GM19395 (cell line): ENCODE measurements at regions not wholly inside any gene's neighbourhood (a gene's known extent, or its start where the extent isn't known, plus 50 kb on each side); places are given as distances from the start of the nearest gene placed in this dataset.
A peak's percentile ranks its signal among the peaks of the same experiment; 100 is the strongest.
"Not testable (repeated sequence)": the region's sequence is repeated elsewhere in the genome, so short reads cannot be mapped to it uniquely, and the experiment has no call there.

Source experiments
- ATAC-seq: cut with Tn5 transposase; IDR thresholded peaks from one replicate; pipeline ENCODE4 v1.9.1; 2021; ENCODE audit warnings: mild to moderate bottlenecking, moderate library complexity; ENCODE audit not compliant: unreplicated experiment

- ATAC-seq: no peak
Measured at GRCh38 chr5:86127696-86128095, 490.0 kb upstream of the COX7C start.

- no peak for ATAC-seq
Measured at GRCh38 chr5:86129009-86129408, 488.7 kb upstream of the COX7C start.

- ATAC-seq: no peak
Measured at GRCh38 chr5:86137297-86137696, 480.4 kb upstream of the COX7C start.

- ATAC-seq: no peak
Measured at GRCh38 chr5:86143837-86144236, 473.9 kb upstream of the COX7C start.

GRCh38 chr5:86152988-86153560 lies 464.7 kb upstream of the COX7C start:
- ATAC-seq: no peak

GRCh38 chr5:86155796-86156195 lies 461.9 kb upstream of the COX7C start:
- no peak for ATAC-seq

- ATAC-seq: no peak
Measured at GRCh38 chr5:86170194-86170593, 447.5 kb upstream of the COX7C start.

GRCh38 chr5:86175224-86175623 lies 442.5 kb upstream of the COX7C start:
- ATAC-seq: peak; percentile 83

- ATAC-seq: no peak
Measured at GRCh38 chr5:86199287-86199686, 418.5 kb upstream of the COX7C start.

GRCh38 chr5:86228147-86228546 lies 389.6 kb upstream of the COX7C start:
- ATAC-seq: no peak

GRCh38 chr5:86232246-86232645 lies 385.5 kb upstream of the COX7C start:
- ATAC-seq: no peak

- ATAC-seq: no peak
Measured at GRCh38 chr5:86244153-86244552, 373.6 kb upstream of the COX7C start.

GRCh38 chr5:86257871-86258270 lies 359.9 kb upstream of the COX7C start:
- no peak for ATAC-seq

GRCh38 chr5:86284400-86285190 lies 333.1 kb upstream of the COX7C start:
- ATAC-seq: not testable (repeated sequence)

GRCh38 chr5:86287437-86287836 lies 330.3 kb upstream of the COX7C start:
- ATAC-seq: not testable (repeated sequence)

- not testable (repeated sequence) for ATAC-seq
Measured at GRCh38 chr5:86289786-86290185, 328.0 kb upstream of the COX7C start.

- ATAC-seq: not testable (repeated sequence)
Measured at GRCh38 chr5:86292811-86293210, 324.9 kb upstream of the COX7C start.

GRCh38 chr5:86302643-86303042 lies 315.1 kb upstream of the COX7C start:
- not testable (repeated sequence) for ATAC-seq

- ATAC-seq: peak; percentile 62
Measured at GRCh38 chr5:86305050-86305449, 312.7 kb upstream of the COX7C start.

- no peak for ATAC-seq
Measured at GRCh38 chr5:86314951-86315350, 302.8 kb upstream of the COX7C start.

GRCh38 chr5:86320266-86320665 lies 297.5 kb upstream of the COX7C start:
- ATAC-seq: no peak

- ATAC-seq: no peak
Measured at GRCh38 chr5:86329318-86329717, 288.4 kb upstream of the COX7C start.

GRCh38 chr5:86330736-86331135 lies 287.0 kb upstream of the COX7C start:
- no peak for ATAC-seq
